IMR-90 (cell line): ENCODE measurements at regions not wholly inside any gene's neighbourhood (a gene's known extent, or its start where the extent isn't known, plus 50 kb on each side); places are given as distances from the start of the nearest gene placed in this dataset.

ENCODE experiments used
- ATAC-seq: fragments of 200-7000 bp; cut with Tn5 transposase; 2 replicates; pipeline ENCODE4 v1.9.1; 2020; ENCODE audit warnings: low read depth, mild to moderate bottlenecking, moderate library complexity
- BruUV-seq: library from RNA; stranded (reverse); fragments of 400-500 nt; replicated peaks from 2 replicates; lab custom pipeline; 2021; lab: Mats Ljungman, UMichigan
- CTCF ChIA-PET: fragments of 300-600 bp; formaldehyde crosslinking; extraction: SDS; loops from one replicate; lab custom pipeline; 2021; ENCODE audit warnings: antibody characterized with exemption; lab: Yijun Ruan, JAX
- POLR2A ChIA-PET: fragments of 300-600 bp; sonication (Branson Sonifier 250); formaldehyde crosslinking; loops from one replicate; lab custom pipeline; 2022; ENCODE audit warnings: antibody characterized with exemption; ENCODE audit not compliant: unreplicated experiment; lab: Charles Lee
- DNase-seq: peaks from one replicate; pipeline ENCODE4 v3.0.0; 2013
- H2AFZ ChIP-seq: replicated peaks from 2 replicates; pipeline ENCODE3; 2013; ENCODE audit warnings: low read length, mild to moderate bottlenecking; ENCODE audit not compliant: poor library complexity
- H2AK5ac ChIP-seq: 2 replicates; pipeline ENCODE4 v1.6.1; 2013; ENCODE audit warnings: low read depth, low read length, inconsistent platforms
- H2AK9ac ChIP-seq: replicated peaks from 2 replicates; pipeline ENCODE3; 2013; ENCODE audit warnings: mild to moderate bottlenecking, low read depth, low read length, moderate library complexity; ENCODE audit not compliant: poor library complexity
- H2BK120ac ChIP-seq: 2 replicates; pipeline ENCODE4 v1.6.1; 2013; ENCODE audit warnings: low read depth, low read length, inconsistent platforms
- H2BK15ac ChIP-seq: 3 replicates; pipeline ENCODE4 v1.6.1; 2013; ENCODE audit warnings: low read depth, low read length, inconsistent platforms
- H2BK20ac ChIP-seq: 2 replicates; pipeline ENCODE4 v1.6.1; 2013; ENCODE audit warnings: low read depth, mild to moderate bottlenecking, inconsistent platforms, low read length, moderate library complexity
- H2BK5ac ChIP-seq: 2 replicates; pipeline ENCODE4 v1.6.1; 2013; ENCODE audit warnings: mild to moderate bottlenecking, low read depth, low read length, inconsistent platforms; ENCODE audit not compliant: poor library complexity, severe bottlenecking
- H3K14ac ChIP-seq: replicated peaks from 2 replicates; pipeline ENCODE4 v1.6.1; 2013; ENCODE audit warnings: low read depth, low read length, inconsistent platforms
- H3K18ac ChIP-seq: 2 replicates; pipeline ENCODE4 v1.6.1; 2013; ENCODE audit warnings: low read depth, low read length, control low read depth
- H3K23ac ChIP-seq: 2 replicates; pipeline ENCODE4 v1.6.1; 2013; ENCODE audit warnings: low read depth, low read length, inconsistent platforms
- H3K27ac ChIP-seq: 2 replicates; pipeline ENCODE4 v1.5.1; 2013; ENCODE audit warnings: mild to moderate bottlenecking, control low read depth, low read length; ENCODE audit not compliant: insufficient read depth
- H3K27me3 ChIP-seq: 2 replicates; pipeline ENCODE4 v1.6.1; 2013; ENCODE audit warnings: low read length; ENCODE audit not compliant: control insufficient read depth, insufficient read depth
- H3K36me3 ChIP-seq: 2 replicates; pipeline ENCODE4 v1.6.1; 2013; ENCODE audit warnings: low read length, mixed read lengths; ENCODE audit not compliant: control insufficient read depth, insufficient read depth
- H3K4ac ChIP-seq: 2 replicates; pipeline ENCODE4 v1.6.1; 2013; ENCODE audit warnings: low read depth, low read length, inconsistent platforms
- H3K4me1 ChIP-seq: 2 replicates; pipeline ENCODE4 v1.6.1; 2013; ENCODE audit warnings: low read length, mixed read lengths; ENCODE audit not compliant: control insufficient read depth, insufficient read depth
- H3K4me2 ChIP-seq: 2 replicates; pipeline ENCODE4 v1.6.1; 2013; ENCODE audit warnings: low read depth, mild to moderate bottlenecking, control low read depth, low read length, moderate library complexity
- H3K4me3 ChIP-seq: 2 replicates; pipeline ENCODE4 v1.5.1; 2013; ENCODE audit warnings: low read depth, mild to moderate bottlenecking, control low read depth, low read length, moderate library complexity; ENCODE audit not compliant: insufficient read depth
- H3K56ac ChIP-seq: 2 replicates; pipeline ENCODE4 v1.6.1; 2013; ENCODE audit warnings: low read length, inconsistent platforms; ENCODE audit not compliant: insufficient read depth; ENCODE audit errors: extremely low read depth
- H3K79me1 ChIP-seq, 2 experiments: 2 replicates each; pipeline ENCODE4 v1.6.1; 2013; ENCODE audit warnings: low read length in 2 of 2, inconsistent platforms in 1 of 2, low read depth in 1 of 2
- H3K9ac ChIP-seq: 2 replicates; pipeline ENCODE4 v1.6.1; 2013; ENCODE audit warnings: low read depth, low read length, control low read depth
- H3K9me1 ChIP-seq: 2 replicates; pipeline ENCODE4 v1.6.1; 2013; ENCODE audit warnings: low read length, inconsistent platforms; ENCODE audit not compliant: insufficient read depth
- H3K9me3 ChIP-seq: 2 replicates; pipeline ENCODE4 v1.6.1; 2013; ENCODE audit warnings: low read length; ENCODE audit not compliant: control insufficient read depth, insufficient read depth
- H4K20me1 ChIP-seq: 2 replicates; pipeline ENCODE4 v1.6.1; 2013; ENCODE audit warnings: low read length, inconsistent platforms; ENCODE audit not compliant: insufficient read depth
- H4K5ac ChIP-seq: 2 replicates; pipeline ENCODE4 v1.6.1; 2013; ENCODE audit warnings: mild to moderate bottlenecking, low read depth, low read length, control low read depth
- H4K8ac ChIP-seq, 2 experiments: 2 replicates each; pipeline ENCODE4 v1.6.1; 2013; ENCODE audit warnings: low read depth in 2 of 2, low read length in 2 of 2, control low read depth in 1 of 2, inconsistent platforms in 1 of 2
- H4K91ac ChIP-seq: 2 replicates; pipeline ENCODE4 v1.6.1; 2013; ENCODE audit warnings: low read depth, low read length, inconsistent platforms; ENCODE audit not compliant: insufficient read depth
- CHD1 ChIP-seq: IDR thresholded peaks from 2 replicates; pipeline ENCODE4 v1.6.1; 2012; ENCODE audit warnings: low read depth, low read length, improper control_type of control experiment
- RAD21 ChIP-seq: IDR thresholded peaks from 2 replicates; pipeline ENCODE4 v1.6.1; 2012; ENCODE audit warnings: low read length, improper control_type of control experiment
- RCOR1 ChIP-seq: IDR thresholded peaks from 2 replicates; pipeline ENCODE4 v1.6.1; 2012; ENCODE audit warnings: mild to moderate bottlenecking, low read length, improper control_type of control experiment; ENCODE audit not compliant: insufficient replicate concordance
- SMC3 ChIP-seq: fragments of 150-350 bp; IDR thresholded peaks from 2 replicates; pipeline ENCODE4 v1.6.1; 2016; ENCODE audit warnings: low read depth, mild to moderate bottlenecking, antibody characterized with exemption, low read length, moderate library complexity
- WGBS, 2 experiments: methylation state at CpG; one replicate each; pipeline versions ENCODE4 v1.1.5 to v1.1.7; 2013; ENCODE audit warnings: missing lambda C conversion rate in 2 of 2; ENCODE audit not compliant: insufficient read length in 1 of 2; ENCODE audit errors: extremely low coverage in 2 of 2; 5-methylcytosine and 5-hydroxymethylcytosine counted together
- dilution Hi-C: fragments of 300-500 bp; cut with HindIII; formaldehyde crosslinking; loops from one replicate; pipeline ENCODE4 v1.14.3; 2018; ENCODE audit warnings: low sequenced_read_pairs; ENCODE audit not compliant: unreplicated experiment
- in situ Hi-C: fragments of 300-500 bp; cut with MboI; formaldehyde crosslinking; loops from 3 replicates; pipeline ENCODE4 v1.14.3; 2019; ENCODE audit warnings: low sequenced_read_pairs, inconsistent platforms, mixed read lengths
- intact Hi-C: fragments of 100-400 bp; cut with micrococcal nuclease; formaldehyde crosslinking; loops from 2 replicates; pipeline ENCODE4 v1.10.0; 2022

- intact Hi-C loops, result no loop called here
- no peak overlapping the region for H3K14ac ChIP-seq
- H3K9ac ChIP-seq, result no peak overlapping the region
- H2AFZ ChIP-seq, result no peak overlapping the region
- H2BK20ac ChIP-seq, result no peak overlapping the region
- H3K4ac ChIP-seq, result no peak overlapping the region
- POLR2A ChIA-PET, result no interaction called here
- no peak overlapping the region for H3K4me3 ChIP-seq
- no peak overlapping the region for H3K18ac ChIP-seq
- H2BK120ac ChIP-seq, result no peak overlapping the region
- no peak overlapping the region for H3K23ac ChIP-seq
- no peak overlapping the region for H4K91ac ChIP-seq
- H3K9me3 ChIP-seq, result peaks cover 11% of the 10 kb centered on the region; the same call in 1 of the 2 replicates
- ATAC-seq (no peak), DNase-seq (no peak)
- dilution Hi-C loops, result no loop called here
- H3K27ac ChIP-seq, result no peak overlapping the region
- no peaks in the 10 kb centered on the region for H3K79me1 ChIP-seq
- no peak overlapping the region for H2BK15ac ChIP-seq
- no peaks in the 10 kb centered on the region for H3K36me3 ChIP-seq
- no TSS peak for BruUV-seq
- H2AK9ac ChIP-seq, result no peak overlapping the region
- H4K8ac ChIP-seq, result no peak overlapping the region
- in situ Hi-C loops, result no loop called here
- no peak overlapping the region for H4K5ac ChIP-seq
- no peak overlapping the region for H3K4me2 ChIP-seq
- CTCF ChIA-PET, result no interaction called here
- no peak overlapping the region for H3K56ac ChIP-seq
- H2BK5ac ChIP-seq, result no peak overlapping the region
- H4K20me1 ChIP-seq, result no peaks in the 10 kb centered on the region
- no peak overlapping the region for H2AK5ac ChIP-seq
- H3K9me1 ChIP-seq, result no peaks in the 10 kb centered on the region
- H3K4me1 ChIP-seq, result no peaks in the 10 kb centered on the region
- H3K27me3 ChIP-seq, result no peaks in the 10 kb centered on the region
- WGBS, 2 experiments, result no CpG with 5 or more reads among the region's 3 CpGs
- TF ChIP-seq RAD21 (no peak), RCOR1 (no peak), CHD1 (no peak), SMC3 (no peak)
These were observed 454.5 kb downstream of the BCL11A start for GRCh38 chr2:60098996-60099395.
